GM13976 (cell line): ENCODE measurements at regions not wholly inside any gene's neighbourhood (a gene's known extent, or its start where the extent isn't known, plus 50 kb on each side); places are given as distances from the start of the nearest gene placed in this dataset.

Source experiments
- DNase-seq: peaks from one replicate; pipeline ENCODE4 v3.0.0; 2012; ENCODE audit warnings: low spot score
- CTCF ChIP-seq: IDR thresholded peaks from 2 replicates; pipeline ENCODE4 v1.5.1; 2012; ENCODE audit warnings: borderline replicate concordance, mild to moderate bottlenecking; ENCODE audit not compliant: insufficient read depth; ENCODE audit errors: extremely low read depth, missing control alignments, control extremely low read depth
- in situ Hi-C: fragments of 300-500 bp; cut with MboI; formaldehyde crosslinking; loops from one replicate; pipeline ENCODE4 v1.12.0; 2022; ENCODE audit warnings: low sequenced_read_pairs, mixed read lengths, inconsistent platforms; ENCODE audit not compliant: unreplicated experiment

GRCh38 chr2:144944546-144945220 lies 424.8 kb upstream of the ZEB2 start:
- in situ Hi-C loops, result no loop called here
- DNase-seq, result no peak
- TF ChIP-seq CTCF, result no peak

GRCh38 chr2:144943986-144944385 lies 424.1 kb upstream of the ZEB2 start:
- no peak for DNase-seq

GRCh38 chr2:144943293-144943941 lies 423.5 kb upstream of the ZEB2 start:
- TF ChIP-seq CTCF, result no peak
- no peak for DNase-seq
- in situ Hi-C loops, result no loop called here

More at GRCh38 chr2:144943986-144944385, 424.1 kb upstream of the ZEB2 start:
- TF ChIP-seq CTCF, result no peak
- in situ Hi-C loops, result no loop called here

DNA sequence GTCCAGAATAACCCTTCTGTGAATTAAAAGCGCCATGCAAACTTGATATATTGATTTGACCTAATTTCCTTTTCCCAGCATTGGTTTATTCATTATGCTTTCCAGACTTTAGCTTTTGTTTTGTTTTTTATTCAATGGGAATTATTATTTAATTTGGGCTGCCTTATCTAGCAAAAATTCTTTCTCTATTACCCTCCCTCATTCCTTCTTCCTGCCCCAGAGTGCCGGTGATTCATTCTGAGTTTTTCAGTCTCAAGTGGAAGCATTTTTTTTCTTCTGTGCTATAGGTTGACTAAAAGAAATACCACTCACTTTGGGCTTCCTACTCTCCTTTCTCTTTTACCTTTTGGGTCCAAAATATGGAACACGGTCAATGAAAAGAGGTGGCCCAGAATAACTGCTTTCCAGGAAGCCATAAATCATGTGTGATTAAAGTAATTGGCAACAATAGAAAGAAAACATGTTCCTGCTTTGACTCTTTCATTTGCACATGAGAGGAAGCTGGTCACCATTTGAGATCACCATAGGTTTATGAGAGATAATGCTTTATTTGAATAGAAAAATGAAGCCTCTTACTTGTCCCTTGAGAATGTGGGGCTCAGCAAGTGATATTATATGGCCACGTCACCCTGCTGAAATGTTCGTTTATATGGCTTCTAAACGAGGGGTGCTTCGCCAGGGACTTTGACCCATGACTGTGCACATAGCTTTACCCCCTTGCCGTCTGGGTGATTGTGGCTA lies 422.8 kb upstream of the ZEB2 start:
- DNase-seq, result no peak
- in situ Hi-C loops, result no loop called here
- TF ChIP-seq CTCF, result no peak

DNA sequence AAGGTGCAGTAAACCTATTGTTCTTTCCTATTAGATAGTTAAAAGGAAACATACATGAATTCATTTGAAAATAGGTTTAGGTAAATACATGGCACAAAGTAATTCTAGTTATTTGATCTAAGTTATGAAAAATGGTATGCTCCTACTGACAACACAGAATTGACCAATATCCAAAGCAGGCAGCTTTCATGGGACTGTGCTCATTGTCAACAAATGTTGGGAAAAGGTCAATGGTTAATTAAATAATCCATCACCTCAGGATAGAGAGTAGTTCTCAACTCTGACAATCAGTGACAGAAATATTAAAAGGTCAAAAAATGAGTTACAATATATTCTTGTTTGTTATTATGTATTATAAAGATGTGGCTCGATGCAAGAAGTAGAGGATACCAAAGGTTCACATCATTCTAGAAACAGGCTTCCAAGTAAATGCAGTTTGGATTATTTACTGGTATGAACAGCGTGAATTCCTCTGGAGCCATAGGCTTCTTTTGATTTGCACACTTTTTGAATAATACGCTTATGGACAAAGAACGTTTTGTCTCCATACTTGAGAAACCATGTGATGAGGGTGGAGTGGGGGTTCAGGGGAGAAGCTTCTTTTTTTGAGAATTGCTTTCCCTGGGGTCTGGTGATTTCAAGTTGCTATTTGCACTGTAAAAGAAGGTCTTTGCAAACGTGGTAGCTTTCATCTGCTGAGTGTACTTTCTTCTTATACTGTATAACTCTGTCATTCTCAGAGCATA lies 422.0 kb upstream of the ZEB2 start:
- in situ Hi-C loops, result no loop called here
- DNase-seq, result no peak
- no peak for TF ChIP-seq CTCF

GRCh38 chr2:144939590-144939989 lies 419.7 kb upstream of the ZEB2 start:
- in situ Hi-C loops, result no loop called here
- TF ChIP-seq CTCF, result no peak
- no peak for DNase-seq
